Stimulated activated naive B cell treated with anti-CD40 and anti-IgM and Interleukin-4, amounts not matched to agents 10 μg/mL and 1 μg/mL and 100 μg/mL, for 72 hours (primary cell): ENCODE measurements at regions not wholly inside any gene's neighbourhood (a gene's known extent, or its start where the extent isn't known, plus 50 kb on each side); places are given as distances from the start of the nearest gene placed in this dataset.

Experiments used
- ATAC-seq, 2 donors: fragments of 150-1000 bp; cut with Tn5 transposase; replicated peaks; 2 replicates each; pipeline ENCODE4 v1.10.0; 2021; ENCODE audit warnings: moderate library complexity in 1 of 2
- DNase-seq: peaks from one replicate; pipeline ENCODE4 v3.0.0; 2021
- H3K27ac Mint-ChIP-seq: one replicate; pipeline ENCODE4 v1.8.0; 2022; ENCODE audit warnings: mild to moderate bottlenecking, mixed read lengths
- H3K27me3 Mint-ChIP-seq, 2 donors: one replicate each; pipeline ENCODE4 v1.8.0; 2022; ENCODE audit warnings: mixed read lengths in 2 of 2
- H3K36me3 Mint-ChIP-seq, 2 donors: one replicate each; pipeline ENCODE4 v1.8.0; 2022; ENCODE audit warnings: mixed read lengths in 2 of 2, mild to moderate bottlenecking in 1 of 2
- H3K4me1 Mint-ChIP-seq, 2 donors: one replicate each; pipeline ENCODE4 v1.8.0; 2022; ENCODE audit warnings: mixed read lengths in 2 of 2, mild to moderate bottlenecking in 1 of 2
- H3K4me3 Mint-ChIP-seq, 2 donors: one replicate each; pipeline ENCODE4 v1.8.0; 2022; ENCODE audit warnings: mild to moderate bottlenecking in 2 of 2, mixed read lengths in 2 of 2, moderate library complexity in 1 of 2
- H3K9me3 Mint-ChIP-seq, 2 donors: one replicate each; pipeline ENCODE4 v1.8.0; 2022; ENCODE audit warnings: mixed read lengths in 2 of 2, mild to moderate bottlenecking in 1 of 2

DNA sequence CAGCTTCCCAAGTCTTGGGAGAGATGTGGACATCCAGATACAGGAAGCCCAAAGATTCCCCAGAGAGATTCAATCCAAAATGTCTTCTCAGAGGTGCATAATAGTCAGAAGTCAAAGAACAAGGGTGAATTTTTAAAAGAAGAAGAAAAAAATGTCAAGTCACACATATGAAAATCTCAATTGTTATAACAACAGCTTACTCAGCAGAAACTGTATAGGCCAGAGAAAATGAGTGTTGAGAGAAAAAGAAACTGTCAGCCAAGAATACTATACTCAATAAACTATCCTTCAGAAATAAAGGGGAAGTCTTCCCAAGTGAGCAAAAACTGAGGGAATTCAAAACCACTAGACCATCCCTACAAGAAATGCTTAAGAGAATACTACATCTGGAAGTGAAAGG lies 612.9 kb upstream of the POU3F3 start:
- Mint-ChIP-seq H3K36me3 (peaks cover 0 to 2% of the 10 kb centered on the region in 2 donors), H3K4me1 (no peaks in the 10 kb centered on the region), H3K9me3 (peaks cover 16 to 28% of the 10 kb centered on the region in 2 donors), H3K4me3 (no peak overlapping the region), H3K27me3 (no peaks in the 10 kb centered on the region), H3K27ac (no peak overlapping the region)
- ATAC-seq (no peak), DNase-seq (no peak)

DNA sequence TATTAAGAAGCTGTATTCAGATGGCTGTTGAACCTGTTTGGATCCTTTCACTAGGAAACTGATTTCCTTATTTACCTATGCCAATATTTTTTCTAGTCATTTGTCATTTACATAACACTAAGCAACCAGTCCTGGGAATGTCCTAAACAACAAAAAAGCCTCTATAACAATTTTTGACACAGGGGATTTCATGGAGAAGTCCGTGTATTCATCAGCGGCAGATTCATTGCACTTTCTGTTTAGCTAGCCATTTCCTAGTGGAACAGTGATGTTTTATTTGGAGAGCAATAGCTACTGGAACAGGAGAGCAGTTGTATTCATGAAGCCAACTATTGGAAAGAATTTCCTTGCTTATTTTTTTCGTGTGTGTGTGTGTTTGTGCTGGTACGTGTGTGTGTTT lies 604.3 kb upstream of the POU3F3 start:
- Mint-ChIP-seq H3K36me3 (no peaks in the 10 kb centered on the region), H3K9me3 (peaks cover 0 to 2% of the 10 kb centered on the region in 2 donors), H3K27me3 (no peaks in the 10 kb centered on the region), H3K4me3 (no peak overlapping the region), H3K27ac (no peak overlapping the region), H3K4me1 (no peaks in the 10 kb centered on the region)
- DNase-seq = no peak
- no peak for ATAC-seq

DNA sequence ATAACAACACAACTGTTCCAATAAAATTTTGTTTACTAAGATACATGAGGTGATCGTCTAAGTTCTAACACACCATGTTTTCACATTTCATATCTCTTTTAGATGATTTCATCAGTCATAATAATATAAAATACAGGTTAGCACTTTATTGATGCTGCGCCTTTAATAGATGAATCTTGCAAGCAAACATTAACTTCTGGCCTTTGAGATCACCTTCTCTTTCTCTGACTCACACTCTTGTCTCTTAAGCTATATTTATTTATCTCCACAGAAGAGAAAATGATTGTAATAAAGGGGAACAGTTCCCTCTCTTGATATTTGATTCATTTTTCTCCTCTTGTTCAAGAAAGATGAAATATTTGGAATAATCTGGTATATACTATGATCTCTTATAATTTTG lies 603.3 kb upstream of the POU3F3 start:
- ATAC-seq (no peak), DNase-seq (no peak)
- Mint-ChIP-seq H3K27me3 (no peaks in the 10 kb centered on the region), H3K9me3 (peaks cover 0 to 3% of the 10 kb centered on the region in 2 donors), H3K4me3 (no peak overlapping the region), H3K27ac (no peak overlapping the region), H3K4me1 (no peaks in the 10 kb centered on the region), H3K36me3 (no peaks in the 10 kb centered on the region)

DNA sequence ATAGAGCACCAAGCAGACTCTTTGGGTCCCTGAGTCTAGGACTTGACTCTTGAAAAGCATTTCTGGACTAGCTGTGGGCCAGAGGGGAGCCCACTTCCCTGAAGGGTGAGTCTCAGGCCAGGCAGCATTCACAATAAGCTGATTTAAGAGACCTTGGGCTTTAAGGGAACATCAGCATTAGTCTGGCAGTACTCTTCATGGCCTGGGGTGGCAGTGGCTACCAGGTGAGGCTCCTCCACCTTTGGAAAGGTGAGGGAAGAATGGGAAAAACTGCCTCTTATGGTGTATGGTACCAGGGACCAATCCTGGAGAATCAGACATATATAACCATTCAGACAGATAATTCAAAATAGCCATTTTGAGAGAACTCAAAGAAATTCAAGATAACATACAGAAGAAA lies 599.9 kb upstream of the POU3F3 start:
- ATAC-seq (no peak), DNase-seq (no peak)
- Mint-ChIP-seq H3K27me3 (no peaks in the 10 kb centered on the region), H3K9me3 (peaks cover 4 to 5% of the 10 kb centered on the region in 2 donors), H3K27ac (no peak overlapping the region), H3K4me1 (no peaks in the 10 kb centered on the region), H3K36me3 (no peaks in the 10 kb centered on the region), H3K4me3 (no peak overlapping the region)

DNA sequence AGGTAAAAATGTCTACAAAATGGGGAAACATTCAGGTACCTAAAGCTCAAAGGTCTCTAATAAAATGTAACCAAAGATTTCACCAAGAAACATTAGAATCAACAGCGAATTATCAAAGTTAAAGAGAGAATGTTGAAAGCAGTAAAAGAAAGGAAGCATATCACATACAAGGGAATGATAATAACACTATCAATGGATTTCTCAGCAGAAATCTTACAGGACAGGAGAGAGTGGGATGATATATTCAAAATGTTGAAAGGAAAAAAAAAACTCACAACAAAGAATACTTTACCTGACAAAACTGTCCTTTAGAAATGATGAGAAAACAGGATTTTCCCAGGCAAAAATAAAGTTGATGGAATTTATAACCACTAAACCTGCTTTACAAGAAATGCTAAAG lies 591.2 kb upstream of the POU3F3 start:
- peaks cover 21 to 31% of the 10 kb centered on the region in 2 donors for H3K9me3 Mint-ChIP-seq
- no peaks in the 10 kb centered on the region for H3K4me1 Mint-ChIP-seq
- H3K36me3 Mint-ChIP-seq = peaks cover 0 to 4% of the 10 kb centered on the region in 2 donors
- ATAC-seq (no peak), DNase-seq (no peak)
- no peaks in the 10 kb centered on the region for H3K27me3 Mint-ChIP-seq
- H3K4me3 Mint-ChIP-seq = no peak overlapping the region
- H3K27ac Mint-ChIP-seq = no peak overlapping the region

DNA sequence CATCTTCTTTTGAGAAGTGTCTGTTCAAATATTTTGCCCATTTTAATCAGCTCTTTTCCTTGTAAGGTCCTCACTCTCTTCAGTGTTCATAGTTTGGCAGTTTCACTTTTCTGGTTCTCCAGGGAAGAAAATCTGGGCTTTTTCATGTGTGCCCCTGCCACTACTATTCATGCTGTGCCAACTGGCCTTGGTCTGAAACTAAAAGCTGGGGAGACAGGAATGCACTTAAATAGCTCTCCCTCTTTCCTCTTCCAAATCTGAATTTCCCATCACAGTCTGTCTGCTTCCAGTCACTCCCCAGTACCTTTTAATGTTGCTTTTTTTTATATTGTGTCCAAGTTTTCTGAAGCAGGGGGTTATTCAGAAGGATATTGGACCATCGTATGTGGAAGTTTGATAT lies 574.3 kb upstream of the POU3F3 start:
- Mint-ChIP-seq H3K9me3 (peaks cover 0 to 4% of the 10 kb centered on the region in 2 donors), H3K4me3 (no peak overlapping the region), H3K4me1 (no peaks in the 10 kb centered on the region), H3K27me3 (no peaks in the 10 kb centered on the region), H3K27ac (no peak overlapping the region), H3K36me3 (no peaks in the 10 kb centered on the region)
- DNase-seq (no peak), ATAC-seq (no peak)

DNA sequence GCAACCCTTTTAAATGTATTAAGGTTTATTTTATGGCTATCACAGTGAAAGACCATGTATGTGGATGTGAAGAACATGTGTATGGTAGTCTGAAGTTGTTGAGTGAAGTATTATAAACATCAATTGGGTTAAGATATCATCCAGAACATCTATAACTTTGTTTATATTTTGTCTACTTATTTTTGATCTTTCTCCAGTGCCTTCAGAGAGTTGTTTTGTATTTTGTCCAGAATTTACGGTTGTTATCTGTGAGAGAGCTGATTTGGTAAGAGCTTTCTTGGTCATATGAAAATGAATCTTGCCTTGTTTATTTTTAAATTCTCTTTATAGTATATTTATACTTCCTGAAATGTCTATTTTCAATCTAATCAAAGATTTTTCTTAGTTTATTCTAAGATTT lies 573.7 kb upstream of the POU3F3 start:
- Mint-ChIP-seq H3K36me3 (no peaks in the 10 kb centered on the region), H3K4me3 (no peak overlapping the region), H3K27me3 (no peaks in the 10 kb centered on the region), H3K4me1 (no peaks in the 10 kb centered on the region), H3K27ac (no peak overlapping the region), H3K9me3 (peaks cover 0 to 4% of the 10 kb centered on the region in 2 donors)
- ATAC-seq = no peak
- DNase-seq = no peak

DNA sequence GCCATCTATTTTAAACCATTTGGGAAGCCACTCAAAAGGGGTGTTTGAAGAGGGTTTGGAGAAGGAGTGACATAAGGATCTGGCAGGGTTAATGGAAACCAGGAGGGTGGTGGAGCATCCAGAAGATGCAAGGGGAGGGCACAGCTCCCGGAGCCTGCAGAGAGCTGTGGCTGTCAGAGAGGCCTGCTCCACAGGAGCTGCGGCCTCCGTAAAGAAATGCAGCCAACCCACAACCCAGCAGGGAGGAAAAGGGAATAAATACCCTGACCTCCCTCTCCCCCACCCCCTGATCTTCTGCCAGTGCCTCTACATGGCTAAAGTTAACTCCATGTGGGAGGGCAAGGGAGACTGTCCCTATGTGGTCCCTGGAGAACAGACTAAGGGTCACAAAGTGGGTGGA lies 567.1 kb upstream of the POU3F3 start:
- no peak overlapping the region for H3K27ac Mint-ChIP-seq
- no peak for ATAC-seq

DNA sequence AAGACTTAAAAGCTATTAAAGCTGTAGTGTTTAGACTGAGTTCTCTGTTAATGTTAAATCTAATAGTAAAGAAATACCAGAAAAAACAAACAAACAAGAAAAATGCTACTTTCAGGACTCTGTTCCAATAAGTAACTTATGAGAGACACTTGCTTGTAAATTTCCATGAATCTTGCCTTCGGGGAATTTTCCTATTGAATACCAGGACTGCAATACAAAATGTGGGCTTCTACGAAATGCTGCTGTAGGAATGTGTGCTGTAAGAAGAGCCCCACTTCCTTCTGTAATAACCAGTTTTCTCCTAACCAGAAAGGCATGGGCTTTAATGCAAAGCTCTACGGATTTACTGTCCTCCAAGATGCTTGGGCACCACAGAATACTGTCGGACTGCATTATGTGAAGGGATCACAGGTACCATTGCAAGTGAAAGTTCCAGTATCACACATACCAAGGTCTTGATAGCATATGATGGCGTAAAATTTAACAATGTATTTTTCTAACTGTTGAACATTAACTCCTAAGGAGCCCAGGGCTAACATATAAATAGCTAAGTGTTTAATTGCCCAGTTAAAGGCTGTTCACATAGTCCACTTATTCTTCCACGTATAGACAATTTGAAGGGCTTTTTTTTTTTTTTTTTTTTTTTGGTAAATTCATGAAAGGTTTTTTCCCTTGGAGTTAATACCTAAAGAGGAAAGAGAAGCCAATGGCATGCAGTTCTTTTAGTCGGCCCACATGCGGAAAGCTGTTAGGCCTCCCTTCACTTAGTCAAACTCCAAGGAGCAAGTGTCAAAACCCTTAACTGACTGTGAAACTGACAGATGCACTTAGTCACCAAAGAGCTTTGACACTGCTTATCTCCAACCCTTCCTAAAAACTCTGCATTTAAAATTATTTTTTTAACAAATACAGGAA lies 564.0 kb upstream of the POU3F3 start:
- Mint-ChIP-seq H3K36me3 (no peaks in the 10 kb centered on the region), H3K27ac (no peak overlapping the region), H3K27me3 (peaks cover 0 to 4% of the 10 kb centered on the region in 2 donors), H3K4me1 (no peaks in the 10 kb centered on the region), H3K4me3 (no peak overlapping the region), H3K9me3 (peaks cover 2 to 3% of the 10 kb centered on the region in 2 donors)
- DNase-seq (no peak), ATAC-seq (no peak)

More for the DNA sequence above, 567.1 kb upstream of the POU3F3 start:
- H3K4me3 Mint-ChIP-seq = no peak overlapping the region
- peaks cover 0 to 2% of the 10 kb centered on the region in 2 donors for H3K9me3 Mint-ChIP-seq
- DNase-seq = no peak
- no peaks in the 10 kb centered on the region for H3K36me3 Mint-ChIP-seq
- H3K4me1 Mint-ChIP-seq = no peaks in the 10 kb centered on the region
- H3K27me3 Mint-ChIP-seq = peaks cover 0 to 4% of the 10 kb centered on the region in 2 donors

DNA sequence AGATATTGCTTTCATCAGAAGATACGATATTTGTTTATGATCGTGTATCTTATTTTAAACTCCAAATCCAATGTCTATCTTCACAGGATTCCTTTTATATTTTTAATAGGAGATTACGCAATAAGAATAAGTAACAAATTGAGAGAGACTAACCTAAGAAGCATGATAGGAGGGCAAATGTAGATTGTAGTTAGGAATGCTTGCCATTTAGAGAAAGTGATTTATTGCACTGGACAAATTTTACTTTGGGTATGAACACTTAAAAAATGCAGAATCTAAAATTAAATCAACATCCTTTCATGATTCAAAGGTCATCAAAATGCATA lies 563.4 kb upstream of the POU3F3 start:
- Mint-ChIP-seq H3K36me3 (no peaks in the 10 kb centered on the region), H3K27me3 (peaks cover 0 to 4% of the 10 kb centered on the region in 2 donors), H3K4me1 (no peaks in the 10 kb centered on the region), H3K27ac (no peak overlapping the region), H3K4me3 (no peak overlapping the region), H3K9me3 (peaks cover 2 to 3% of the 10 kb centered on the region in 2 donors)
- no peak for DNase-seq
- ATAC-seq = no peak

DNA sequence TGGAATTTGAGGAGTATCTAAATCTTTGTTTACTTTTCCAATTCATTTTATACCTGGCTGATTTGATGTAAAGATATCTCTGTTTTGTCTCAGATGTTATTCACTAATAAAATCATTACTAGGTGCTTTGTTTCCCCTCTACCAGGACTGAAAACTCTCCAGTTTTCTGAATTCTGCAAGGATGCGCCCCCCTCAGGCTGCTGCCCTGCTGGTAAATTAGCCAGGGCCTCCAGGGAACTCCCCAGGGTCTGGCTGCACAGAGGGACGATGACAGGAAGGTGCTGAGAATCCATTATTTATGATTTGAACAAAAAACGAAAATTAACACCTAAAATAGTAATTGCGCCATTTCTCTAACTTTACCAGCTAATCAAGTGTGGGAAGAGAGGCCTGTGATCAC lies 541.2 kb upstream of the POU3F3 start:
- ATAC-seq (no peak), DNase-seq (no peak)
- no peak overlapping the region for H3K27ac Mint-ChIP-seq
- no peaks in the 10 kb centered on the region for H3K27me3 Mint-ChIP-seq
- no peak overlapping the region for H3K4me3 Mint-ChIP-seq
- no peaks in the 10 kb centered on the region for H3K4me1 Mint-ChIP-seq
- H3K9me3 Mint-ChIP-seq = peaks cover 0 to 3% of the 10 kb centered on the region in 2 donors
- no peaks in the 10 kb centered on the region for H3K36me3 Mint-ChIP-seq

DNA sequence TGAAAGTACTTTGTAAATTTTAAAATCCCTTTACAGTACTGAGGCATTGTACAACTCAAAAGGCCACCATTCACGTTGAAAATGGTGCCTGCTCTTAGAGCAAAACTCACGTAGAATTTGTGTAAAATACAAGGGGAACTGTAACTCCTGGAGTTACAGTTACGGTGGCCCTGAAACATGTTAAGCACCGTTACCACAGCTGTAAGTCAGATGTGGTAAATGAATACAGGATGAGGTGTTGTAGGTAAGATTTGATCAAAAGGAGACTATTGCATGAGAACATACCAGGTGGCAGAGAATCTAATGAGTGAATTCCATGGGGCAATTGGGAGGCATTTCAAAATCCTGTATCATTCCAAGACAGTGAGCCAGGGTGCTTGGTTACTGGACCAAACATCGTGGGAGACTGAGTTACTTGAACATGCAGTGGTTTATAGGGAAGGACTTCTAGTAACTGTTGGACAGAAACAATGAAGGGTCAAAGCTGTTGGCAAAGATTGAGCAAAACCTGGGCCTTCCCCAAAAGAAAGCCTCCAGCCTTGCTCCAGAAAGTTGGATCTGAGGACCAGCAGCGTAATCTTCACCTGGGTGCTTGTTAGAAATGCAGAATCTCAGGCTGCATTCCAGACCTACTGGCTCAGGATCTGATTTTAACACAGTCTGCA lies 535.8 kb upstream of the POU3F3 start:
- no peak for ATAC-seq
- DNase-seq = no peak
- Mint-ChIP-seq H3K9me3 (peaks cover 0 to 3% of the 10 kb centered on the region in 2 donors), H3K4me3 (no peak overlapping the region), H3K27me3 (peaks cover 3 to 17% of the 10 kb centered on the region in 2 donors), H3K36me3 (no peaks in the 10 kb centered on the region), H3K4me1 (no peaks in the 10 kb centered on the region), H3K27ac (no peak overlapping the region)

DNA sequence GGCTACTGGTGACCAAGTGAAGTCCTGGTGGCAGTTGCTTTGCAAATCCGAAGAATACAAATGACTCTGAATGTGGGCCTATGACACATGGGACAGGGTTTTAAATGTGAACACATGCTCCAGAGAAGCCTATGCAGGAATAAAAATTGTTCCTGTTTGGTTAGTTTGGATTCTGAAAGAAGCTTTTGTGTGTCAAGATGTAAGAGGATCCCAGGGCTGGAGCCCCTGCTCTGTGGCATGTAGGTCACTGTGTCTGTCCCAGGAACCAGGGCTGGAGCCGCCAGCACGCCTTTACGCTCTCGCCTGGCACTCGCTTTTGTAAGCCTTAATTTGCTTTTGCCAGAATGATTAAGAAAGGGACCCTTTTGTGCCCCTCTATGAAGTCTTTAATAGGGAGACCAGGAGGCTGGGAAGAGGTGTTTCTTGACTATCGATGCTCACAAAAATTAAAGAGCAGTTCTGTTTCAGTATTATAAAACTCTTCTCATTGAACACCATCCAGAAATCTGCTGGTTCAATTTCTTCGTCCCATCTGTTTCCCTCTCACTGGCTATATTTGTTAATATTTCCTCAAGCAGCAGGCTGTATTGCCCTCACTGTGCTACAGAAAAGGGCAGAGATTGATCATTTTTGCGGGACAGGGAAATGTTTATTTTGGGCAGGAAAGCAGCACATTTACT lies 532.7 kb upstream of the POU3F3 start:
- no peak for DNase-seq
- no peak overlapping the region for H3K4me3 Mint-ChIP-seq
- H3K27me3 Mint-ChIP-seq = peaks cover 5 to 17% of the 10 kb centered on the region in 2 donors
- no peak overlapping the region for H3K27ac Mint-ChIP-seq
- ATAC-seq = no peak
- H3K36me3 Mint-ChIP-seq = no peaks in the 10 kb centered on the region
- H3K4me1 Mint-ChIP-seq = no peaks in the 10 kb centered on the region
- H3K9me3 Mint-ChIP-seq = peaks cover 0 to 3% of the 10 kb centered on the region in 2 donors

DNA sequence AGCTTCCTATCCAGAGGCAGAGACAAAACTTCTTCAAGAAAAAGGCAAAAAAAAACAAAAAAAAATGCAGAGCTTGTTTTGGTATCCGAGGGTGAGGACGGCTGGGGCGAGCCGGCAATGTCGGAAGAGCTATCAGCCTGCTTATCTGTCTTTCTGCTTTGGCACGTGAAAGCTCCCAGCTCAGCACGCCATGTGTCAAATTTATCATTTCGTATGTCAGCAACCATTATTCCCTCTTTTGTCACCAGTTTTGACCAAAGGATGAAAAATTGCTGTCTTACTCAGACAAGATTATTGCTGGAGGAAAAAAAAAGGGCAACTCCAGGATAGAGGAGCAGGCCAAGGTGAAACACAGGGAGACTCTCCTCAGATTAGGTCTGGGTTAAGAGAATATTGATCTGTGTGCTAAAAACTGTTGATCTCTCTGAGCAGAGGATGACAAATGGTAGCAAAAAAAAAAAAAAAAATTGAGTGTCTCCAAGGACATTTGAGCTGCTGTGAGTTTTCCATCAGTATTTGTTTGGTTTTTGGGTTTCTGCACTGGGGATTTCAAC lies 532.0 kb upstream of the POU3F3 start:
- no peak for DNase-seq
- peaks cover 0 to 3% of the 10 kb centered on the region in 2 donors for H3K9me3 Mint-ChIP-seq
- no peak overlapping the region for H3K27ac Mint-ChIP-seq
- H3K4me1 Mint-ChIP-seq = no peaks in the 10 kb centered on the region
- H3K36me3 Mint-ChIP-seq = no peaks in the 10 kb centered on the region
- peaks cover 5 to 17% of the 10 kb centered on the region in 2 donors for H3K27me3 Mint-ChIP-seq
- no peak for ATAC-seq
- H3K4me3 Mint-ChIP-seq = no peak overlapping the region
